ENCODE measurements at regions not wholly inside any gene's neighbourhood (a gene's known extent, or its start where the extent isn't known, plus 50 kb on each side); places are given as distances from the start of the nearest gene placed in this dataset.

DNA sequence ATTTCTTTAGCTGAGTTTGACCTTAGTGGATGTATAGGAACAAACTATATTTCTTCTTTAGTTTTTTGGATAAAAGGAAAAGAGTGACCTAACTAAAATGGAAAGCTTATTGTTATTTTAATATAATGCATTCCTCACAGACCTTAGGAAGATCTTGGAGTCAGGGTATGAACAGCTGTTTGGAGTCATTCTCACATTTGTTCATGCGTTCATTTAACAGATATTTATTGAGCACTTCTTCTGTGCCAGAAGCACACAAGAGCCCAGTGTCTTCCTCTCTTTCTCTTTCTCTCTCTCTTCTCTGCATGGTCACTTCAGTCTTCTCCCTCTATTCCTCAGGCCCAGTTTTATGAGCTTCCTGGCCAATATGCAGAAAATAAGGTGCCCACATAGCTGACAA lies 744.0 kb upstream of the MAP3K7 start:
- TF ChIP-seq, protein P1, sequence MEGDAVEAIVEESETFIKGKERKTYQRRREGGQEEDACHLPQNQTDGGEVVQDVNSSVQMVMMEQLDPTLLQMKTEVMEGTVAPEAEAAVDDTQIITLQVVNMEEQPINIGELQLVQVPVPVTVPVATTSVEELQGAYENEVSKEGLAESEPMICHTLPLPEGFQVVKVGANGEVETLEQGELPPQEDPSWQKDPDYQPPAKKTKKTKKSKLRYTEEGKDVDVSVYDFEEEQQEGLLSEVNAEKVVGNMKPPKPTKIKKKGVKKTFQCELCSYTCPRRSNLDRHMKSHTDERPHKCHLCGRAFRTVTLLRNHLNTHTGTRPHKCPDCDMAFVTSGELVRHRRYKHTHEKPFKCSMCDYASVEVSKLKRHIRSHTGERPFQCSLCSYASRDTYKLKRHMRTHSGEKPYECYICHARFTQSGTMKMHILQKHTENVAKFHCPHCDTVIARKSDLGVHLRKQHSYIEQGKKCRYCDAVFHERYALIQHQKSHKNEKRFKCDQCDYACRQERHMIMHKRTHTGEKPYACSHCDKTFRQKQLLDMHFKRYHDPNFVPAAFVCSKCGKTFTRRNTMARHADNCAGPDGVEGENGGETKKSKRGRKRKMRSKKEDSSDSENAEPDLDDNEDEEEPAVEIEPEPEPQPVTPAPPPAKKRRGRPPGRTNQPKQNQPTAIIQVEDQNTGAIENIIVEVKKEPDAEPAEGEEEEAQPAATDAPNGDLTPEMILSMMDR (IDR thresholded peaks at IDR 0.05): no peak
- no peak for TF ChIP-seq POLR2A (IDR thresholded peaks at IDR 0.05)
